ENCODE measurements at regions not wholly inside any gene's neighbourhood (a gene's known extent, or its start where the extent isn't known, plus 50 kb on each side); places are given as distances from the start of the nearest gene placed in this dataset.

DNA sequence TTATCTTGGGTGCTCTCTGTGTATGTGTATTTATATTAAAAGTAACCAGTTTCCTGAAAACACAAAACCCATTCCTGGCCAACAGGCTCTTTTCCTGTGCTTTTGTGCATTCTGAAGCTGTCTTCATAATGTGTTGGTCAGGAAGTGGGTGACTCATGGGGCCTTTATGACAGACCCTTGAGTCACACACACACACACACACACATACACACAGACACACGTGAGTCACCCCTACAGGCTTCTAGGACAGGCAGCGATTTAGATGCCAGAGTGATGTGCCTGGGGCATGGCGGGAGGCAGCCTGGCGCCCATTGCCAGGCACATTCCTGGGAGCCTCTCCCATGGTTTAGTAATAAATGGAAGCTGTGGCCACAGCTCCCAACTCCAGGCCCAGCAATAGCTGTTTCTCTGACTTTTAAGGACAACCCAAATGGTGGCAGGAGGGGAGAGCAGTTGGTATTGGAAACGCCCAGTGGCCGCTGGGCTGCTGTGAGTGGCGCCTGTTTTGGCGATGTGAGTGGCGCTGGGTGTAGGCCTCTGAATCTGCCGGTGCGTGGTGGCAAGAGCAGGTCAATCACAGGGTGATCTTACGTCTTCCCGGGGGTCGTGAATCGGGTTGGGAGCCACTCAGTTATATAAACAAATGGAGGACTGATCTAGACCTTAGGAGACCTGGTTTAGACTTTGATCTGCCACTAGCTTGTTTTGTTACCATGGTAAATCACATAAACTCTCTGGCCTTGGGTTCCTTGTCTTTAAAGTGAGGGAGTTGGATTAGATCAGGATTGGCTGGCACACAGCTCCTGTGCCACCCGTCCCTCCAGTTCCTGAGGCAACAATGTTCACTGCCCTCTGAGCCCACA is 150.7 kb upstream of the DLX2 start:
- peak; percentile 89 for DNase-seq (ENCODE audit: low spot score)
- H4K20me1 ChIP-seq (ENCODE audit: insufficient read depth, poor library complexity, severe bottlenecking) = no peaks in the 10 kb centered on the region
- H3K4me2 ChIP-seq = no peak overlapping the region
- H3K36me3 ChIP-seq (replicated peaks; ENCODE audit: insufficient read depth, low read depth) = no peaks in the 10 kb centered on the region
- H3K9me3 ChIP-seq (ENCODE audit: low read depth) = no peaks in the 10 kb centered on the region
- H3K79me2 ChIP-seq = no peaks in the 10 kb centered on the region
- no peak overlapping the region for H2AFZ ChIP-seq
- no peak for TF ChIP-seq EZH2 (IDR thresholded peaks at IDR 0.05; ENCODE audit: borderline replicate concordance)
- no peak for TF ChIP-seq CTCF (IDR thresholded peaks at IDR 0.05; ENCODE audit: poor library complexity)
- TF ChIP-seq EZH2phosphoT487 (IDR thresholded peaks at IDR 0.05; ENCODE audit: low read depth, severe bottlenecking, unreplicated experiment) = no peak
- H3K9me2 ChIP-seq (replicated peaks; ENCODE audit: insufficient read depth) = no peaks in the 10 kb centered on the region
- H3K27me3 ChIP-seq = no peaks in the 10 kb centered on the region
- peak overlapping the region; percentile 65 for H3K27ac ChIP-seq
- H3K4me3 ChIP-seq = no peak overlapping the region
- 64% methylated on average over 16 of the region's 16 CpGs for WGBS (ENCODE audit: low lambda C conversion rate, missing lambda C conversion rate)
- H3K4me1 ChIP-seq (ENCODE audit: insufficient read depth) = peaks cover 4% of the 10 kb centered on the region

- no peaks in the 10 kb centered on the region for H3K36me3 ChIP-seq (replicated peaks; ENCODE audit: insufficient read depth, low read depth)
- no peak overlapping the region for H3K4me3 ChIP-seq
- no peaks in the 10 kb centered on the region for H4K20me1 ChIP-seq (ENCODE audit: insufficient read depth, poor library complexity, severe bottlenecking)
- peaks cover 4% of the 10 kb centered on the region for H3K4me1 ChIP-seq (ENCODE audit: insufficient read depth)
- no peak overlapping the region for H3K27ac ChIP-seq
- no peaks in the 10 kb centered on the region for H3K9me2 ChIP-seq (replicated peaks; ENCODE audit: insufficient read depth)
- 62% methylated on average over 2 of the region's 2 CpGs for WGBS (ENCODE audit: low lambda C conversion rate, missing lambda C conversion rate)
- no peak for DNase-seq (ENCODE audit: low spot score)
- no peaks in the 10 kb centered on the region for H3K9me3 ChIP-seq (ENCODE audit: low read depth)
- no peaks in the 10 kb centered on the region for H3K79me2 ChIP-seq
- no peaks in the 10 kb centered on the region for H3K27me3 ChIP-seq
- TF ChIP-seq EZH2 (IDR thresholded peaks at IDR 0.05; ENCODE audit: borderline replicate concordance) = no peak
- no peak for TF ChIP-seq EZH2phosphoT487 (IDR thresholded peaks at IDR 0.05; ENCODE audit: low read depth, severe bottlenecking, unreplicated experiment)
- no peak for TF ChIP-seq CTCF (IDR thresholded peaks at IDR 0.05; ENCODE audit: poor library complexity)
- H3K4me2 ChIP-seq = no peak overlapping the region
- H2AFZ ChIP-seq = no peak overlapping the region
These were observed 154.2 kb upstream of the DLX2 start for GRCh38 chr2:172256886-172257285.

- TF ChIP-seq EZH2 (IDR thresholded peaks at IDR 0.05; ENCODE audit: borderline replicate concordance) (no peak), EZH2phosphoT487 (IDR thresholded peaks at IDR 0.05; ENCODE audit: low read depth, severe bottlenecking, unreplicated experiment) (no peak), CTCF (IDR thresholded peaks at IDR 0.05; ENCODE audit: poor library complexity) (no peak)
- Histone ChIP-seq H3K4me2 (no peak overlapping the region), H3K27ac (no peak overlapping the region), H4K20me1 (ENCODE audit: insufficient read depth, poor library complexity, severe bottlenecking) (no peaks in the 10 kb centered on the region), H3K9me2 (replicated peaks; ENCODE audit: insufficient read depth) (no peaks in the 10 kb centered on the region), H2AFZ (no peak overlapping the region), H3K79me2 (no peaks in the 10 kb centered on the region), H3K27me3 (no peaks in the 10 kb centered on the region), H3K4me1 (ENCODE audit: insufficient read depth) (no peaks in the 10 kb centered on the region), H3K9me3 (ENCODE audit: low read depth) (no peaks in the 10 kb centered on the region), H3K36me3 (replicated peaks; ENCODE audit: insufficient read depth, low read depth) (no peaks in the 10 kb centered on the region), H3K4me3 (no peak overlapping the region)
- no peak for DNase-seq (ENCODE audit: low spot score)
- 74% methylated on average over 4 of the region's 4 CpGs for WGBS (ENCODE audit: low lambda C conversion rate, missing lambda C conversion rate)
These were observed 157.1 kb upstream of the DLX2 start for GRCh38 chr2:172259827-172260226.
